Putamen (tissue), 1 donor: ENCODE measurements at regions not wholly inside any gene's neighbourhood (a gene's known extent, or its start where the extent isn't known, plus 50 kb on each side); places are given as distances from the start of the nearest gene placed in this dataset.
"Not testable (repeated sequence)": the region's sequence is repeated elsewhere in the genome, so short reads cannot be mapped to it uniquely, and the experiment has no call there.

Source experiments
- DNase-seq: peaks from one replicate; pipeline ENCODE4 v3.0.0-alpha.2; 2016; ENCODE audit warnings: low spot score

DNA sequence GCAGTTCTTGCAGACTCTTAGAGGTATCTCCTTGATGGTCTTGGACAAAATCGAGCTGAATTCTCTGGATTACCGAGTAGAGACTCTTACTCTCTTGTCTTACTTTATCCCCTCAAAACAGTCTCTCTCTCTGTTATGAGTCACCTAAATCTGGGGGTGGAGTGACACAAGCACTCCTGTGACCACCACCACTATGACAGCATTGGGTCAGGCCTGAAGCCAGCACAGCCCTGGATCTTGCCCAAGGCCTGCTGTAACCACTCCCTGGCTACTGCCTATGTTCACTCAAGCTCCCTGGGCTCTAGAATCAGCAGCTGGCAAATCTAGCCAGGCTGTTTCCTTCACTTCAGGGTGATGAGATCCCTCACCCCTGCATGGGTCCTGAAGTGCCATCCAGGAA lies 662.5 kb downstream of the LUZP2 start:
- DNase-seq, result no peak

DNA sequence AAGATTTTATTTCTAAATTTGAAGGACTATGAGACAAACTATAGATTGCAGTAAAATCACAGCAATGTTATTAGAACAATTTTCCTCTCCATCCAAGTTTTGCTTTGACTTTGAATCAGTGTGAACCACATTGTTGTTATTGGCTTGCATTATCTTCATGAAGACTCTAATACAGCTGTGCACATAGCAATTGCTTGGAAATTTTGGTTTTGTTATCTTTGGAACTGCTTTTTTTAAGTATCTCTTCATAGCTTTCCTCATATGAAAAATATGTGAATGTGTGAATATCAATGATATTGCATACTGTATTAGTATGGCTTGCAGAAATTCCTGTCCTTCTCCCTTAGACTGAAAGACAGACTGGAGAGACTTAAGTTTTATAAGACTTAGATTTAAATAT lies 666.6 kb downstream of the LUZP2 start:
- DNase-seq, result no peak

DNA sequence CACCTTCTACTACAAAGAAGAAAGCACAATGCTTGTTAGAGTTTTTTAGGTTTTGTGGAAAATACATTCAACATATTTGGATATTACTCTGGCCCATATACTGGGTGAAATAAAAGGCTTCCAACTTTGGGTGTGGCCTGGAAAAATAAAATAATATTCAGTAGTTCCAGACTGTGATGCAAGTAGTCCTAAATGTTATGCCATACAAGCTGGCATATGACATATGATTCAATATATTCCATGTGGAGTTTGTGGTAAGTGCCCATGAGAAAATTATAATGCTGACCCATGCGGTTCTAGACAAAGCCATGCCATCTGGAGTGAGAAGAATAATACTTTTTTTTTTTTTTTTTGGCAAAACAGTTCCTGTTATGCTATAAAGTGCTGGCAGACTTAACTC lies 683.3 kb downstream of the LUZP2 start:
- DNase-seq, result no peak

DNA sequence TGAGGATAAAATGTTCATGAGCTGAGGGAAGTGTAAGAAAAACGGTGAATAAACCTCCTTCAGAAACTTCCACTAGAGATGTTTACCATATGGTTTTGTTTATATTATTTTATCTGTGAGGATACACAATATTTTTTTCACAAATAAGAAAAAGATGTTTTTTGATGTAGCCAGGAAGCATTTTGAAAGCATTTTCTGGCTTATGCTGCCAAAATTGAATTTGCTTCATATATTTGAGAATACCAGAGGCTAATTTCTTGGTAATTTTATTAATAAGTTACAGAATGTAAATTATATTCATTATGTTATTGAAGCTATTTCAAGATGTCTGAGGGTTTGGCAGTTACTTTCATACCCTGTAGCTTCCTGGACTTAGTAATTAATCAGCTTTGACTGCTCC lies 686.6 kb downstream of the LUZP2 start:
- DNase-seq, result no peak

DNA sequence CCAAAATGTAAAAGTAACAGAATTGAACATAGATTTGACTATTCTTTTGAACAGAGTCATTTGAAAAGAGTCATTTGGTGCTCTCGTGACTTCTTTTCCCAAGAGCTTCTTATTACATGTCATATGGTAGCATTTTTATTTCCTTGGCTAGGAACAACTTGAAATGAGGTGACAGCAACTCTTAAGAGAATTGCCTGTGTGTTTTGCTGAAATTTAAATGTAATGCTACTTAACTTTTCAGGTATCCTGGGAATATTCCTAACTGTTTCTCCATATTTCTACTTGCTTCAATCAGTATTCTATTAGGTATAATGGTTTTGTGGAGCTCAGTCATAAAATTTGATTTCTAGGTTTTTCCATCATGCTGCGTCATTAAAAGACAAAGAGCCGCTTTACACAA lies 700.7 kb downstream of the LUZP2 start:
- no peak for DNase-seq

DNA sequence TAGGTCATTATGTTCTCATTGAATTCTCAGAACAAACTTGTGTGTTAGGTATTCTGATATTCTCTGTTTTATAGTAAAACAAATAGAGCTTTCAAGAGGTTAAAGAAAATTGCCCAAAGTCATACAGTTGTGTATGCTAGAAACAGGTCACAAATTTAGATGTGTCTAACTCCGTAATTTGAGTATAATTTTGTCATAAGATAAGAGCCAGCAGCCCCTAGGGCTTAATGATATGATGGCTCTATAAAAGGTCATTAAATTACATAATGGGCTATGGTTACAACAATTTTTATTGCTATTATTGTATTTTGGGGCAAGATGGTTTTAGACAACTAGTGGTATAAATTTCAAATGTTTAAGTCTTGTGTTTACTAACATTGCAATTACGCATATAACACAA lies 701.9 kb downstream of the LUZP2 start:
- no peak for DNase-seq

DNA sequence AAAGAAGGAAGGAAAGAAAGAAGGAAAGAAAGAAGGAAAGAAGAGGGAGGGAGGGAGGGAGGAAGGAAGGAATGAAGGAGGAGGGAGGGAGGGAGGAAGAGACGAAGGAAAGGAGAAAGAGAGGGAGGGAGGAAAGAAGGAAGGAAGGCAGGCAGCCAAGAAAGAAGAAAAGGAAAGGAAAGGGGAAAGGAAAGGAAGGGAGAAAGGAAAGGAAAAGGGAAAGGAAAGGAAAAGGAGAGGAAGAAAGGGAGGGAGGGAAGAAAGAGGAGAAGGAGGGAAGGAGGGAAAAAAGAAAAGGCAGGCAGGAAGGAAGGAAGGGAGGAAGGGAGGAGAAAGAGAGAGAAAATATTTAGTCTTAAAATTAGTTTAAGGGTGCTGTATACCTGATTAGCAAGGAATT lies 704.1 kb downstream of the LUZP2 start:
- DNase-seq, result no peak

DNA sequence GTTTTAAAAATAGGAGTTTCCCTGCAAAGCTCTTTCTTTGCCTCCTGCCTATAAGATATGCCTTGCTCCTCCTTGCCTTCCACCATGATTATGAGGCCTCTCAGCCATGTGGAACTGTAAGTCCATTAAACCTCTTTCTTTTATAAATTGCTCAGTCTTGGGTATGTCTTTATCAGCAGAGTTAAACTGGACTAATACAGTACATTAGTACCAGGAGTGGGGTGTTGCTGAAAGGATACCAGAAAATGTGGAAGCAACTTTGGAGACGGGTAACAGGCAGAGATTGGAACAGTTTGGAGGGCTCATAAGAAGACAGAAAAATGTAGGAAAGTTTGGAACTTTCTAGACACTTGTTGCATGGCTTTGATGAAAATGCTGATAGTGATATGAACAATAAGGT lies 709.9 kb downstream of the LUZP2 start:
- DNase-seq, result no peak

DNA sequence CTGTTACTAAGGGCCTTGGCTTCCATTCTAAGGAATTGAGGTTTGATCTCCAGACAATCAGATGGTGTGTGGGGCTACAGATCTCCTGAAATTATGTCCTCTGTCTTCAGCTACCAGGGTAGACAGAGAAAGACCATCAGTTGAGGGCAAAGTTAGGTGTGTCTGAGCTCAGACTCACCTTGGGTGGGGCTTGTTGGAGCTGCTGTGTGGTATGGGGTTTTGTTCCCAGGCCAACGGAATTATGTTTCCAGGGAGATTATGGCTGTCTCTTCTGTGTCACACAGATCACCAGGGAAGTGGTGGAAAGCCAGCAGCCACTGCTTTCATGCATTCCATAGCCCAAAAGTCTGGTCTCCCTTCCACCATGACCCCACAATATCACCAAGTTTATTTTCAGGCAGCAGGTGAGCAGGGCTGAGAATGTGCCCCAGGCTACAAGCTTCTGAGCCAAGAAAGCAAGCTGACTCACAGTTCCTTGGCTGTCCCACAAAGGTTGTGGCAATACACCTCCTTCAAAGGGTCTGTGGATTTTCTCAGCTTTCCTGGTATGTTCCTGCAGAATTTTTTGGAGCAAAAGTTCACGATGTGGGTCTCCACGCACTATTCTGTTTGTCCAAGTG lies 714.9 kb downstream of the LUZP2 start:
- DNase-seq, result no peak

DNA sequence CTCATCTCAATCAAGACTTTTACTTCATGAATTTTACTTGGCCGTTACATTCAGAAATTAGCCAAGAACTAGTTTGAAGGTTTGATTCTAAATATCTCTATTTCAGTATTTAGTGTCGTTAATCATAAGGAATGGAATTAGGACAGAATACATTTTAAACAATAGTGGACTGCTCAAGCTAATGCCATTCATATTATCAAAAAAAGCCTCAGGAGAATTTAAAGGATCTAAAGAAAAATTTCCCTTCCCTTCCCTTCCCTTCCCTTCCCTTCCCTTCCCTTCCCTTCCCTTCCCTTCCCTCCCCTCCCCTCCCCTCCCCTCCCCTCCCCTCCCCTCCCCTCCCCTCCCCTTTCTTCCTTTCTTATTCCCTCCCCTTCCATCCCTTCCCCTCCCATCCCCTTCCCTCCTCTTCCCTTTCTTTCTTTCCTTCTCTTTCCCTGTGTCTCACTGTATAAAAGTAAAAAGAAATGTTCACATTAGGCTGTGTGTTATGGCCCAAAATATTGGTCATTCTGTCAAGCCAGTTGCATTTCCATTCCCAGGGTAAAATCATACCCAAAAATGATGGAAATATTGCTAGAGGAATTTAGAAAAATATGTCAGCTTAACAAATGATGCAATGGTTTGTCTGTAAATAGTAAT lies 717.8 kb downstream of the LUZP2 start:
- no peak for DNase-seq

DNA sequence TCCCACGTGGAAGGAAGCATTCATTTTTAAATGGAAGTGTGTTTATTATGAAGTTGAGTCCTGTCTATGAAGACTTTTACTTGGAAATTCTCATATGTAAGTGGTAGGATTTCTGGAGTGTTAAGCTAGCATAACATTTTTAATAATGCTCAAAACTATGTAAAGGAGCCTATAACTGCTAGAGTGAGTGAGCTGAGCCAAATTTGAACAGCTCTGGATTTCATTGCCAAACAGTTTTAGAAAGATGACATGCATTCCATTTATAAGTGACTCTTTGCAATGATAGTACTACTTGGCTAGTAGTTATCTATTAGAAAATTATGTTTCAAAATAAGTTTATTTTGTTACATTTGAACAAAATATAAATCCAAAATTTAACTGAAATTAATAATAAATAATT lies 721.2 kb downstream of the LUZP2 start:
- DNase-seq, result no peak

DNA sequence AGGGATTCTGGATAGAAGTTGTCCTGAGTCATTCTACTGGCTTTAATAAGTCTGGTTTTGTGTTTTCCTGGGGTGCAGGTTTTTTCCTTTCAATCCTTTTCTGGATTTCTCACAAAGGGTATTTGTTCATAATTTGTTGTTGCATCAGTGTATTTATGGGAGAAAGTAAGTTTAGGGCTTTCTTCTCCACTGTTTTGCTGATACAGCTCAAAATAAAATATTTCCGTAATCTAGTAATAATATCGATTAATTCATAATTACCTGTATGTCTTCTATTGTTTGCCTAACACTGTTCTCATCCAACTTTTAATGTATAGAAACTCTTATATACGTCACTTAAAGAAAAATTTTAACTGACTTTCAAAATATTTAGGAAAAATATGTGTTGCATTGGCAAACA lies 728.2 kb downstream of the LUZP2 start:
- DNase-seq, result no peak

DNA sequence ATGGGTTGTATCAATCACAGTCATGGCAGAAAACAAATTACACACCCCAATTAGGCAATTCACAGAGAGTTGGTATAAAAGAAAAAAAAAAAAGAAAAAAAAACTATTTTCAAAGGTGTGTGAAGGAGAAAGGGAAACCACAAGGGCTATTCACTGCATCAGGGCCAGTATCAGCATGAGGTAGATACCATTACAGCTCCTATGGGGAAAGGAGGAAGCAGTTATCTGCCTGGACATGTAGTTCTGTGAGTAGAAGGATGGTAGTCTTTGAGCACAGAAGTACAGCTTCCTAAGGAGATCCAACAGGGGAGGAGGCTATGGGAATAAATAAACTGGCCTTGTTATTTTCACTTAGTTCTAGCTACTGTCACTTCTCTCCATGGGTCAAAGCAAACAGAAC lies 746.1 kb downstream of the LUZP2 start:
- no peak for DNase-seq

DNA sequence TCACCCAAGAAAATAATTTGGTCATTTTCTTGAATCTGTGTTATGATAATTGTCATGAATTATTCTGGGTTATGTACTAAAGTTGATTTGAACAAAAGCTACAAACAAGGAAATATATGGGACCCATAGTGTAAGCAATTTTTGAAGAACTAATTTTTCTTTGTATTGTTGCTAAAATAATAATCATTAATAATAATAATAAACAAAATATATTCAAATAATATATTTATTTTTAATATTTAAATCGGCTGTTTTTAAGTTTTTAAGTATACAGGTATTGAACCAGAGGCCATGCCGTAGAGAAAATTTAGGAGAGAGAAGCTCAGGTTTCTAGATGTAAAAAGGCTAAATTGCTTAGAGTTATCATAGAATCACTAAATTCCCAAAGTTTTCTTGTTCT lies 747.3 kb downstream of the LUZP2 start:
- no peak for DNase-seq

DNA sequence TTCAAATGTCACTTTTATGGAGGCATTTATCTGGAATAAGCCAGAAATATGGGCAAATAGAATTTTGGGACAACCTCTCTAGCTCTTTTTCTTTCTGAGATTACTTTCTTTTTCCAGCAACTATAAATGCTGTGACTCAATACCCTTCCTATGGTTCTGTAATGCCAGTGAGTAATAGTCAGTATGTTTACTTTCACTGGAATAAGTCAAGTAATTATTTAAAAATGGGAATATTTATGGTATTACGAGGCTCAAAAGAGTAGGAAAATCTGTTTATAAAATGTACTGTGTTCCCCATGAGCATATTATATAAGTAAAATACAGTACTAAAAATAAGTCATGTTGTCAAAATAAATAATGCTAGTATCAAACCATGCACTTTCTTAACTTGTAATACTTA lies 750.5 kb downstream of the LUZP2 start:
- DNase-seq, result no peak

DNA sequence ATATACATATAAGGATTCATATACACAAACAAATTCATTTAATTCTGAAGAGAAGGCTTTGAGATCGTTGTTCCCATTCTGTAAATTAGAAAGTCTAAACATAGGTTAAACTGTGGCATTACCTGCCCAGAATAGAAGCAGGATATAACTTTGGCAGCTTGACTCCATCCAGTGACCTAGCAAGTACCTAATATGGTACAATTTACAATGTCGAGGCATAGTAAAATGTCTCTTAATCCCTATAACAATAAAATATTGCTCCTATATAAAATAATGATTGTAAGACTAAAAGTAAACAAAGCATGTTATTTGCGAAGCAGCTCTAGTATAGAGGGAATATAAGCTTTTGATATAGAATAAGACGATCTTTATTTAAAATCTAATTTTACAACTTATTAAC lies 756.0 kb downstream of the LUZP2 start:
- DNase-seq, result no peak

DNA sequence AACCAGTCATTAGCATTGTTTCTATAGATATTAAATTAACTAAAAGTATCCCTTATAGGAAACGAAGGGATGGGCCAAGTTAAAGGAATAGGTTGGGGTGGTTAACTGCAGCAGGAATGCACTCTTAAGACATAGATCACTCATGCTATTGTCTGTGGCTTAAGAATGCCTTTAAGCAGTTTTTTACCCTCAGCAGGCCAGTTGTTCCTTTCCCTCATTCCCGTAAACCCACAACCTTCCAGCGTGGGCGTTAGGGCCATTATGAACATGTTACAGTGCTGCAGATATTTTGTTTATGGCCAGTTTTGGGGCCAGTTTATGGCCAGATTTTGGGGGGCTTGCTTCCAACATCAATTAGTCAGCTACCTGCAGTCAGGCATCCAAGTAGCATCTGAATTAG lies 767.0 kb downstream of the LUZP2 start:
- not testable (repeated sequence) for DNase-seq

DNA sequence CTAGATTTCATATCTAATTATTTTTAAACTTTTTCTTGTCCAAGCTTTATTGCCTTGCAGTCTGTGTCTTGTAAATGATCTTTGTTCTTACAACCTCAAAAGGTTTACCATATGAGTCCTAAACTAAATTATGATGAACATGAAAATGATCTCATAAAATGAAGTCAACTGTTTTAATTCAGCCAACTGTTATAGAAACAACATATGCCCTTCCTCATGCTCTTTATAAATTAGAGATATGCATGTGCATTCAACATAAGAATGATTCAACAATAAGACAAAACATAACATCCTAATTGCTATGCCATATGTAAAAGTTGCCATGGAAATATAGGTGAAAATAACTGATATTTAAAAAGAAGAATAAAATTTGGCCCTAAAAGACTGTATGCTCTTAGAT lies 774.4 kb downstream of the LUZP2 start:
- DNase-seq, result no peak

DNA sequence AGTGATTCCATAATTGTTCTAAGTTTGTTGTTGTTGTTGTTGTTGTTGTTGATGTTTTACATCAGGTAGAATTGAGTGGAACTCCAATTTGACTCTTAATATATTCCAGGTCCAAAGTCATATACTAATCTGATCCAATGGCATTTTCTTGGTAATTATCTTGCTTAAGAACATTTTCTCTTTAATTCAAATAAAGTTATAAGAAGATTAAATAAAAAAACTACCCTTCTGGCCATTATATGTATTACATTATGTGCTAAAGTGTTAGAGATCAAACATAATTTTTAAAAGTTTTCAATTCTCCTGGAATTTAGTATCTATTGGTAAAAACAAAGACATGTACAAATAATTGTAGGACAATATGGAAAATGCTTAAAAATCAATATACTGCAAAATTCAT lies 775.4 kb downstream of the LUZP2 start:
- no peak for DNase-seq

DNA sequence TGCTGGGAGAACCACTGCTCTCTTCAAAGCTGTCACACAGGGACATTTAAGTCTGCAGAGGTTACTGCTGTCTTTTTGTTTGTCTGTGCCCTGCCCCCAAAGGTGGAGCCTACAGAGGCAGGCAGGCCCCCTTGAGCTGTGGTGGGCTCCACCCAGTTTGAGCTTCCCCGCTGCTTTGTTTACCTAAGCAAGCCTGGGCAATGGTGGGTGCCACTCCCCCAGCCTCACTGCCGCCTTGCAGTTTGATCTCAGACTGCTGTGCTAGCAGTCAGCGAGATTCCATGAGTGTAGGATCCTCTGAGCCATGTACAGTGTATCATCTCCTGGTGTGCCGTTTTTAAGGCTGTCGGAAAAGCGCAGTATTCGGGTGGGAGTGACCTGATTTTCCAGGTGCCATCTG lies 784.0 kb downstream of the LUZP2 start:
- DNase-seq, result not testable (repeated sequence)

DNA sequence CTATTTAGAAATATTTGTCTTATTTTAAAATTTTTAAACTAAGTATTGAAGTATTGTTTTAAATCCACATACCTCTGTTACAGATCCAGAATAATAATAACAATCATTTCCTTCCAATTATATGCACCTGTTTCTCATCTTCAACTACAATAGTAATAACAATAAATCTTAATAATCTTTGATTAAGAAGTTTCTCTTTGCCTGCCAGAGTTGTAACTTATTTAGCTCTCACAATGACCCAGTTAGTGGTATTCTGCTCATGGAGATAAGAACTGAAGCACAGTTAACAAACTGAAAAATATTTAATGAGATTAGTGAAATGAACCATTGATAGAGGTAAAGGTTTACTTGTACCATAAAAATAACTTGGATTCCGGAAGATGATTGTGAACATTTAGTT lies 796.3 kb downstream of the LUZP2 start:
- no peak for DNase-seq

DNA sequence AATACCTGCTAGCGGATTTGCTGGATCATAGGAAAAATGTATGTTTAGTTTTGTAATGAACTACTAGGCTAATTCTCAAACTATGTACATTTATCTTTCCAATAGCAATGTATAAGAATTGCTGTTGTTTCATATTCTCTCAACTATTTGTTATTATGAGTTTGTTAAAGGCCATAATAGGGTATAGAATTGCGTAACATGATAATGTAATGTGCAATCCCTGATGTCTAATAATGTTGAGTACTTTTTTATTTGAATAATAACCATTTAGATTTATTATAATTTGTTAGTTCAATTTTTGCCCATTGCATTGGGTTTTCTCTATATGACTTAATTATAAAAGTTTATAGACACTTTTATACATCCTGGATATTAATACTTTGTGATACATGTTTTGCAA lies 801.6 kb downstream of the LUZP2 start:
- DNase-seq, result no peak

DNA sequence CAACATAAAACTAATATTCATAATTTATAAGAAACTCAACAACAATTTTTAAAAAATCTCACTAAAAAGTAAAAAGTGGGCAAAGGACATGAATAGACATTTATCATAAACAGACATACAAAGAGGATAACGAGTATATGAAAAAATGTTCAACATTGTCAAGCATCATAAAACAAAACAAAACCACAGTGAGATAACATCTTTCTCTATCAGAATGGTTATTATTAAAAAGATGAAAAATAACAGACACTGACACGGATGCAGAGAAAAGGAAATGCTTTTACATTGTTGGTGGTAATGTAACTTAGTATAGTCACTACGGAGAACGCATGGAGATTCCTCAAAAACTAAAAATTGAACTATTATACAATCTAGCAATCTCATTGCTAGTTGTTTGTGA lies 813.0 kb downstream of the LUZP2 start:
- no peak for DNase-seq

DNA sequence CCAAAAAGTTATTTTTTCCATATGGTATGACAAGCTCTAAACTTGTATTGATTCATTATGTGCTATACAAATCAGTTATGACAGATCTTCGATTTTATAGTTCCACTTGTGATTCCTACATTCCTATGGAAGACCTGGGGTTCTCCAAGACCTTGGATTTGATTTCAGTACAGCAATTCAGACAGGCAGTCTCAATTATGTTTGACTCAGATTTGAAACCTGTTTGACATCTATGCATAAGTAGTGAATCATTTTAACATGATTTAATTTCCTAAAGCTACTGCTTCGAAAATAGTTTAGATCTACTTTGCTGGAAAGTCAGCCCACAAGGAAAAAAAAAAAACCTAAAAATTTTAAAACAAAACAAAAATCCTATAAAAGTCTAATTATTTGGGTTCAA lies 820.4 kb downstream of the LUZP2 start:
- DNase-seq, result no peak
